AG09309 (cell line): ENCODE measurements at regions not wholly inside any gene's neighbourhood (a gene's known extent, or its start where the extent isn't known, plus 50 kb on each side); places are given as distances from the start of the nearest gene placed in this dataset.

Experiments used
- DNase-seq: peaks from one replicate; pipeline ENCODE4 v3.0.0-alpha.2; 2010; ENCODE audit warnings: low read depth
- H3K4me3 ChIP-seq: 2 replicates; pipeline ENCODE4 v1.5.1; 2011; ENCODE audit warnings: mild to moderate bottlenecking, low read depth, low read length, moderate library complexity; ENCODE audit not compliant: control insufficient read depth
- CTCF ChIP-seq: IDR thresholded peaks from 2 replicates; pipeline ENCODE4 v1.5.1; 2011; ENCODE audit warnings: mild to moderate bottlenecking, low read depth, low read length, inconsistent platforms; ENCODE audit not compliant: insufficient read depth, control insufficient read depth; ENCODE audit errors: missing control alignments

GRCh38 chr21:15514073-15514946 lies 215.5 kb upstream of the USP25 start:
- no peak for TF ChIP-seq CTCF
- no peak for DNase-seq
- H3K4me3 ChIP-seq, result no peak overlapping the region

GRCh38 chr21:15515908-15516307 lies 213.9 kb upstream of the USP25 start:
- DNase-seq, result no peak
- TF ChIP-seq CTCF, result no peak

GRCh38 chr21:15517394-15517793 lies 212.4 kb upstream of the USP25 start:
- no peak for TF ChIP-seq CTCF
- H3K4me3 ChIP-seq, result no peak overlapping the region
- DNase-seq, result no peak

More at GRCh38 chr21:15515908-15516307, 213.9 kb upstream of the USP25 start:
- H3K4me3 ChIP-seq, result no peak overlapping the region

- H3K4me3 ChIP-seq, result no peak overlapping the region
- DNase-seq, result no peak
- TF ChIP-seq CTCF, result peak; percentile 16
Measured at GRCh38 chr21:15520811-15521643, 208.8 kb upstream of the USP25 start.

- DNase-seq, result no peak
- no peak for TF ChIP-seq CTCF
- H3K4me3 ChIP-seq, result no peak overlapping the region
Measured at GRCh38 chr21:15521644-15522001, 208.2 kb upstream of the USP25 start.

GRCh38 chr21:15522148-15522547 lies 207.6 kb upstream of the USP25 start:
- no peak for TF ChIP-seq CTCF
- no peak for DNase-seq

More at GRCh38 chr21:15522148-15522547, 207.6 kb upstream of the USP25 start:
- H3K4me3 ChIP-seq, result no peak overlapping the region
